Peyer's patch (tissue), 4 donors: ENCODE measurements at regions not wholly inside any gene's neighbourhood (a gene's known extent, or its start where the extent isn't known, plus 50 kb on each side); places are given as distances from the start of the nearest gene placed in this dataset.

Experiments
- CTCF ChIP-seq, 6 experiments: fragments of 450-650 bp in 4 of 6; fragments of 200-600 bp in 2 of 6; sonication (generic) in 1 of 6; IDR thresholded peaks; one replicate each; pipeline ENCODE4 v1.5.1; 2017 to 2019; ENCODE audit warnings: antibody characterized with exemption in 6 of 6, mild to moderate bottlenecking in 3 of 6, moderate library complexity in 1 of 6
- POLR2A ChIP-seq, 2 donors: fragments of 450-650 bp; IDR thresholded peaks; one replicate each; pipeline ENCODE4 v1.5.1; 2017; ENCODE audit warnings: antibody characterized with exemption in 2 of 2, mild to moderate bottlenecking in 2 of 2, moderate library complexity in 2 of 2

DNA sequence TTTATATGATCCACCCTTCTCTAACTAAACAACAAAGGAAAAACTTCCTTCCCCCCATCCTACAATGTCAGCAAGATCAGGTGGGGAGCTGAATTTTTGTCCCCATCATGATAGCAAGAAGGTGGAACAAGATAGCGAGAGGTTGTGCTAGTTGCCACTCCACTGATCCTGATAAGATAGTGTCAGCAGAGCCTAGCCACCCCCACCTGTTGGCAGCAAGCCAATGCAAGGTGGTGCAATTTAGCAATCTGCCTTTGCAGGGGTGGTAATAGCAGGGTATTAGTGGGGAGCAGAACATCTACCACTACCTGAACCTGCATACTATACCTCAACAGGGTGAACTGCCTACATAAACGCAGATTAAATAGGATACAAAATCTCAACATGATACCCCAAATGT is 80.2 kb upstream of the MAMLD1 start:
- TF ChIP-seq POLR2A (IDR thresholded peaks at IDR 0.05) (no peak), CTCF (IDR thresholded peaks at IDR 0.05) (no peak)
